GM19240 (cell line): ENCODE measurements at regions not wholly inside any gene's neighbourhood (a gene's known extent, or its start where the extent isn't known, plus 50 kb on each side); places are given as distances from the start of the nearest gene placed in this dataset.

Experiments used
- DNase-seq: peaks from one replicate; pipeline ENCODE4 v3.0.0; 2011; ENCODE audit warnings: low spot score; ENCODE audit not compliant: insufficient read length

DNA sequence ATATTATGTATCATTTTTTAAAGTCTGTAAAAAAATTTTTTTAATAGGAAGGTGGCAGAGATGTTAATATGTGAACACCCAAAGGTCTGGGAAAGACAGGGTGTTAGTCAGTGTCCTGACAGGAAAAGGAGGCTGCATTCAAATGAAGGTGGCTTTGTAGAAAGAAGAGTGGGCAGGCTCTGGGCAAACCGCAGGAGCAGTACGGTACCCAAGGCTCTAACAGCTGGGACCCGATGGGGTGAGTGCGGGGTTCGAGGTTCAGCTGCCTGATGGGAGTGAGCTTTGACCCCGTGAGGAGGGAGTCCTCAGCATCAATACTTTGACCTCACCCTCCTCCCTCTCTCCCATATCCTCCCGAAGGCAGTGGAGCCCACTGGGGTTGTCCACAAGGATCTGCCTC lies 142.5 kb downstream of the C11orf91 start:
- no peak for DNase-seq

DNA sequence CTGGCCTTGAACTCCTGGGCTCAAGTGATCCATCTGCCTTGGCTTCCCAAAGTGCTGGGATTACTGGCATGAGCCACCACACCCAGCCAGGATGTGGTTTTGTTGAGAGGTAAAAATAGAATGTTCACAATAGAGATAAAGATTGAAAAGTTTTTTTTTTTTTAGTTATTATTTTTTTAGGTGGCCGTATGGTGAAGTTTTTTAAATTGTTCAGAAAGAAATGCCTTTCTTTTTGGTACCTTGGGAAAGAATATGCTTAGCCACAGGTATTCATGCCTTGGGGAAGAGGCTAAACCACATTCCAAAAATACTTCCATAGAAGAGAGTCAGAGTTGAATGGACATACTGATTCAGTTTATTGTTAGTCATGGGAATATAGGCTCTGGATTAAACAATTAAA lies 143.4 kb downstream of the C11orf91 start:
- no peak for DNase-seq

DNA sequence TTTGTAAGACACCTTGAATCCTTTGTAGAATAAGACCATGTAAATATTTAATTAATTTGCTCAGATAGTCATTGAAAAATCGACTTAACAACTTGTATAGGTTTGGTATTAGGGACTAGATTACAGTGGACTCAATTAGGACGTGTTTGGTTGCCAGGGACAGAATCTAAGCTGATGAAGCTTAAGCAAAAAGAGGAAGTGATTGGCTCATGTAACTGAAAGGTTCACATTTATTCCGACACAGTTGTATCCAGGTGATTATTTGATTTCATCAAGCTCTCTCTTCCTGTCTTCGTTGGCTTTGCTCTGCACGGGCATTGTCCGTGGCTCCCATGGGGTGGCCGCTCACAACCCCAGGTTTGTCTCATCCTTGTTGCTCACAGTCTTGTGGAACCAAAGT lies 146.4 kb downstream of the C11orf91 start:
- no peak for DNase-seq

DNA sequence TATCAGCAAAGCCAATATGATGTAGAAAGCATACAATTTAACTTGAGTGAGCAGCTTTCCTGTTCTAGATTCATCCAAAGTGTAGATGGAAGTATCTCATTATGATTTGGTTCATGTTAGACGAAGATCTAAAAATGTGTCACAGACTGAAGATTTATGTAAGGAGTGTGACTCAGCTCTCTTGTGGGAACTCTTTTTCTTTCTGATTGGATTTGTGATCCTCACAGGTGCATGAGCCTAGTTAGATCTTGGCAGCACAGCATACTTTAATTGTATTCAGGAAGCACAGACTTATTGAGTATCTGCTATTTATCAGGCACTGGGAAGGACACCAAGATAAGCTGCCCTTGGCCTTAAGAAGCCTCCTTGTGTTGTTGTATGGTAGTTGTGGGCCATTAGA lies 147.1 kb downstream of the C11orf91 start:
- DNase-seq = no peak

DNA sequence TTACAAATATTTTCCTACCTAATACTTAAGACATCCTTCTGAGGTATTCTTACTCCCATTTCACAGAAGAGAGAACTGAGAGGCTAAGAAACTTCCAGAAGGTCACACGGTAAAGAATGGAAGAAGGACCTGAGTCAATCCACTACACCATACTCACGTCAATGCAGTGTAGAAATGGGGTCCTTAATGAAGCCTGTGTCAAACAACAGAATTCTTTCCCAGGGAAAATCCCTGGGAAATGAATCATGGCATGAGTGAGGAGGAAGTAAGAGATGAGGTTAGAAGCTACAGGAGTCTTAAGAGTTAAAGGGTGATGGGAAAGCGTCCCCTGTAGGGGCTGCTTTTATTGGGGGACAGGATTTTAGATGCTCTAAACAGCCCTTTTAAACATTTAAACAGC lies 147.9 kb downstream of the C11orf91 start:
- DNase-seq = no peak

DNA sequence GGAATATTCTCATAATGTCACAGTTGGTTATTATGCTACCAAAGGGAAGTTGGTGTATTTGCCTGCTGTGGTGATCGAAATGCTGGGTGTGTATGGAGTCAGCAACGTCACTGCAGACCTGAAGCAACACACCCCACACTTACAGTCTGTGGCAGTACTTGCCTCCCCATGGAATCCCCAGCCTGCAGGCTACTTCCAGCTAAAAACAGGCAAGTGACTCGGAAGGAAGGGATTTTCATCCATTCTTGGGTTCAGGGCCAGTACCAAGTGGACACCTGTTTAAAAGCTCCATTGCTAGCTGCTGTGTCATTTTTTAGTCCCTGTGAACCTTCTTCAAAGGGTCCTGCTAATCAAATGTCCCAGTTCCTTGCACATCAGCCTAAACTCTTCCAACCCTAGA lies 149.6 kb downstream of the C11orf91 start:
- no peak for DNase-seq

DNA sequence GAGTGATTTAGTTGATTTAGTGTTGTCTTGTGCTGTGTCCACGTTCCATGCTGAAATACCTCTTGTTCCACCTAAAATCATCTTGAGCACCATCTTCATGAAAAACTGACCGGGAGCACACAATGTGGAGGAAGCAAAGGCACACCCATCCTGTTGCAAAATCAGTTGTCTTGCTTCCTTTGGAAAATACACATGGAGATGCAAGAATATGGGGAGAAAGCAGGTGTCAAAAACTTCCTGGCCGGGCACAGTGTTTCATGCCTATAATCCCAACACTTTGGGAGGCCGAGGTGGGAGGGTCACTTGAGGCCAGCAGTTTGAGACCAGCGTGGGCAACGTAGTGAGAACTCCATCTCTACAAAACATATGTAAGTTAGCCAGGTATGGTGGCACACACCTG lies 151.1 kb downstream of the C11orf91 start:
- no peak for DNase-seq

DNA sequence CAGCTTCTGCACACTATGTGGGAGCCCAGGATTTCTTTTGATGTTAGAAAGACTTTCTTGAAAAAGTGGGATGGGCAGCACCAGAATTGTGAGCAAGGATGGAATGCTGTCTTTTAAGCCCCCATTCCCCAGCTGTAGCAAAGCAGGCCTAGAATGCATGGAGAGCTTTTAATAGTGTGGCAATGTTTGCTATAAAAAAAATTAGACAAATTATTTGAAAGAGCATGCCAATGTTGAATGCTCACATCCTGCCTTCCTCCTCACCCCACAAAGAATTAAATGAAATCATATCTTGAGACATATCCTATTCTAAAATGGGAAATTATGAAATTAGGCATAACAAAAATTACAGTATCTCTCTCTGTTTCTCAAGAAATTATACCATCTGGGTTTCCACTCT lies 154.7 kb downstream of the C11orf91 start:
- no peak for DNase-seq

DNA sequence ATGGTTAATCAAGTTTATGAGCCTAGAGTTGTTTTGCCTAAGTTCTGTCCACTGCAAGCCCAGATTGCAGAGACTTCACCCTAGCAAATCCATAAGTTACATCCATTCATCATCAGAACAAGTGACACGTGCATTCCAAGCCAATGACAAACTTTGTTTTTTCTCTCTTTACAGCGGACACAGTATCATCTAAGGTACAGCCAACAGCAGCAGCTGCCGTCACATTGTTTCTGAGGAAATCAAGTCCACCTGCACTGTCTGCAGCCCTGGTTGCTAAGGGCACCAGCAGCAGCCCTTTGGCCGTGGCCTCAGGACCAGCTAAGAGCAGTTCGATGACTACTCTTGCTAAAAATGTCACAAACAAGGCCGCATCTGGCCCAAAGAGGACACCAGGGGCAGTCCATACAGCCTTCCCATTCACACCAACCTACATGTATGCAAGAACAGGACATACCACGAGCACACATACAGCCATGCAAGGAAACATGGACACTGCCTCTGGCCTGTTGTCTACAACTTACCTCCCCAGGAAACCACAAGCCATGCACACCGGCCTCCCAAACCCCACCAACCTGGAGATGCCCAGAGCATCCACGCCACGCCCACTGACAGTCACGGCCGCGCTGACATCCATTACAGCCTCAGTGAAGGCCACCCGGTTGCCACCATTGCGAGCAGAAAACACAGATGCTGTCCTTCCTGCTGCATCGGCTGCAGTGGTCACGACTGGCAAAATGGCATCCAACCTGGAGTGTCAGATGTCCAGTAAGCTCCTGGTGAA lies 155.8 kb downstream of the C11orf91 start:
- DNase-seq = no peak

DNA sequence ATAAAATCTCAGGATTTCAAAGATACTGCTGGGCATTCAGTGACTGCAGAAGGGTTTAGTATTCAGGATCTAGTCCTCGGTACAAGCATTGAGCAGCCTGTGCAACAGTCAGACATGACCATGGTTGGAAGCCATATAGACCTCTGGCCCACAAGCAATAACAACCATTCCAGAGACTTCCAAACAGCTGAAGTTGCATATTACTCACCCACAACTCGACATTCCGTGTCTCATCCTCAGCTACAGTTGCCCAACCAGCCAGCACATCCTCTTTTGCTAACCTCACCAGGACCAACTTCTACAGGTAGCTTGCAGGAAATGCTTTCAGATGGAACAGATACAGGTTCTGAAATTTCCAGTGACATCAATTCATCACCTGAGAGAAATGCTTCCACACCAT lies 156.8 kb downstream of the C11orf91 start:
- DNase-seq = no peak

DNA sequence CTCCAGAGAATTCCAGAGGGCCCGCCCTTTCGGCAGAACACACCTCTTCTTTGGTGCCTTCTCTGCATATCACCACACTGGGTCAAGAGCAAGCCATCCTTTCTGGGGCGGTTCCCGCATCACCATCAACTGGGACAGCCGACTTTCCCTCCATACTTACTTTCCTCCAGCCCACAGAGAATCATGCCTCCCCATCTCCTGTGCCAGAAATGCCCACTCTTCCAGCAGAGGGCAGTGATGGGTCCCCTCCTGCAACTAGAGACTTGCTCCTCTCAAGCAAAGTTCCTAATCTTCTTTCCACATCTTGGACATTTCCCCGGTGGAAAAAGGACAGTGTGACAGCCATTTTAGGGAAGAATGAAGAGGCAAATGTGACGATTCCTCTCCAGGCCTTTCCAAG lies 157.7 kb downstream of the C11orf91 start:
- DNase-seq = peak; percentile 50

DNA sequence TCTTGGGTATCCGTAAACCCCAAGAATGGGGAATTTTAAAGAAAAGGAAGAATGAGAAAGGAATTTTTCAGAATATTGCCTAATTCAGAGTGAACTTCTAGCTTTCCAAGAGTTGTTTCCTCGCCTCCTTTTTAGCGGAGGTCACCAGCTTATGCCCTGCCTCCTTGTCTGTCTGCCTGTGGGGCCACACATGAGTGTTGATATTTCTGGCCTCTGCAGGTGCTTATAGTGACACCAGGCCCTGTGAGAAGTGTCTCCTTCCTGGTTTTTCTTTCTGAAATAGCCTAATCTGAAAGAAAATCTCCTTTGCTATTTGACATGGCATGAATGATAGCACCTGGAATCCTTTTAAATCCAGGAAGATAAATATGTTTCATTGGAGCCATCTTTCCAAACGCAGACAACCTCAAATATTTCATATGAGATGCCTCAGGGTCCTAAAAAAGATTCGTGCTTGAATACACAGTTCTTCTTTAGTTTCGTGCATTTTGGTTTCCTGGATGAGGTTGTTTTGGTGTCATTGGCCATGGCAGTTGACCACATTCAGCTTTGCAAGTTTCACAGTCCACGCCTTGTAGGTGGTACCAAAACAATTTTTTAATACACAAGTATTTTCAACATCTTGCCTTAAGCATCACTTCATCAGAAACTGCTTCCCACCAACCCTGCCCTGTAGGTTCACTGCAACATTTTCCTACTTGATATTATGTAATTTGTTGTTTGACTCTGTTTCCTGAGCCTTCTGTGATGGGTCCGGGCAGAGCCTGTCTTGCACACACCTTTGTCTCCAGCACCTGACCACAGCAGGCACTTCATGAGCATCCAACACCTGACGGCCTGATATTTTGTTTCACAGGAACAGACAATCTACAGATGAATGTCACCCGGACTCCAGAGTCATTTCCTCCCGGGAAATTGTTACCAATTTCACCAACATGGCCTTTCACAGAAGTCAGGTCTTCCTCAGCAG lies 159.4 kb downstream of the C11orf91 start:
- no peak for DNase-seq

DNA sequence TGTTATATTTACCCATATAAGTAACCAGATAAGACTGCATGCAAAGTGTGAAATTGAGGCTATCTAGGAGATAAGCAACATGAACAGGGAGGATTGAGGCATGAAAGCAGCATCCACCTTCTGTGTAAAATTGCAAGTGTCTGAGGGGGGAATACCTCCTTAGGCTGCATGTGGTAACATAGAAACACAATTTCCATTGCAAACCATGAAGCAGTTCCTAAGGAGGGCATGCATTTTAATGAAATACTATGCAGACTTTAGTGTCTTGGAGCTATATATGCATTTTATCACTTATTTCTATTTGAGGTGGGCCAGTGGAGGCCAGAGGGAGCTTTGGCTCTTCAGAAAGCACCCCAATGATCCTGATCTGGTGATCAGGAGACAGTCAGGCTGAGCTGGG lies 160.2 kb downstream of the C11orf91 start:
- DNase-seq = no peak

DNA sequence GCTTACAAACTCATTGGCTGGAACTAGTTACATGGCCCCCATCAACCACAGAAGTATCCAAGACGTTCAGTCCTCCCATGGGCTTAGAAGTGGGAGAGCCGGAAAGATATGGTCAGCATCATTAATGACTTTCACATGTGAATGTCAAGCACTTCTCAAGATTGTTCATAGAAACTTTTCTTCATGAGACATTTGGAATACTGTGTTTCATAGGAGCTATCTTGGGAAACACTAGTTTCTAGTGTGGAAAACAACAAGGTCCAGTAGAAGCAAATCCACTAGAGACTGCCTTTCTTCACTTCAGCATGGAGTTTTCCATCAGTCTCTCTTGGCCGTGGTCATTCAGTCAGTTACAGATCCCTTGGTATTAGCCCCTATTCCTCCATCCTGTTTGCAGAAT lies 160.9 kb downstream of the C11orf91 start:
- DNase-seq = no peak

DNA sequence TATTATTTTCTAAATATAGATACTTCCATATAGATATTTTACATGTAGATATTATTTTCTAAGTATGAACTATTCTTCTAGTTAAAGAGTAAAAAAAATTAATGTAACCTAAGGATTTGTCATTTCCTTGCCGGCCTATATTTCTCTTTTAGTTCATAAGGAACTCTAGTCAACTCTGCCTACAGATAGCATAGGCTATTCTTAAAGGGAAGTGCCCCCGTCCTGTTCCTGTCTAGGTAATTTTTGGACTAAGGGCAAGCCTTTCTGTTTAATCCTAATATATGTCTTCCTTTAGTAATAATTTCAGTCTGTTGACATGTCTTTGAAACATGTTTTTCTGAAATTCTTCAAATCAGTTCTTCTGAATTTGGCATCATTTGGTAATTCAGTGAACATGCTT lies 161.9 kb downstream of the C11orf91 start:
- DNase-seq = no peak

DNA sequence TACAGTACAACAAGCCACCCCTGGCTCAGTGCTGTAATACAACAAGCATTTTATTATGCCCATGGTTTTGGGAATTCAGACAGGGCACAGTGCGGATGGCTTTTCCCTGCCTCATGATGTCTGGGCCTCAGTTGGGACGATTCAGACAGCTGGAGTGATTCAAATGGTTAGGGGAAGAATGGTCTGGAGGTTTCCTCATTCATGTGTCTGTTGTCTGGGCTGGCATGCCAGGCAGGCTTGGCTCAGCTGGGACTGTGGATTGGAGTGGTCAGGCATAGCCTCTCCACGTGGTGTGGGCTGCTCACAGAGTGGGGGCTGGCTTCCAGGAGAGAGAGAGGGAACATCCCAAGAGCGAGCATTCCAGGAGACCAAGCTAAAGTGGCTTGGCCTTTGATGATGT lies 164.4 kb downstream of the C11orf91 start:
- no peak for DNase-seq

DNA sequence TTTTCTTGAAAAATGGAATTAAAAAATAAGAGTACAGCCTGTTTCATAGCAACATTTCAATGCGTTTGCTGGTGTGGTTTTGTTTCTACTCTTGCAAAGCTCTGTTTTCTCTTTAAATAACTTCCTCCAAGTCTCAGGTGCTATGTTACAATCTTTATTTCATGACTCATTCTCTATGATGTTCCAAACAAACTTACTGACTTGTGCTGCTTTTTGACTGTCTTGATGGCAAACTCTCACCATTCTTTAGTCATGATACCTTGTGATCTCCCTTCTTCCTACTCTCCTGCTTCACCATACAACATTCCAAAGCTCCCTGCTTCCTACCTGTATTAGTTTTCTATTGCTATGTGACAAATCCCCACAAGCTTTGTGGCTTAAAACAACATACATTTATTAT lies 166.1 kb downstream of the C11orf91 start:
- no peak for DNase-seq

DNA sequence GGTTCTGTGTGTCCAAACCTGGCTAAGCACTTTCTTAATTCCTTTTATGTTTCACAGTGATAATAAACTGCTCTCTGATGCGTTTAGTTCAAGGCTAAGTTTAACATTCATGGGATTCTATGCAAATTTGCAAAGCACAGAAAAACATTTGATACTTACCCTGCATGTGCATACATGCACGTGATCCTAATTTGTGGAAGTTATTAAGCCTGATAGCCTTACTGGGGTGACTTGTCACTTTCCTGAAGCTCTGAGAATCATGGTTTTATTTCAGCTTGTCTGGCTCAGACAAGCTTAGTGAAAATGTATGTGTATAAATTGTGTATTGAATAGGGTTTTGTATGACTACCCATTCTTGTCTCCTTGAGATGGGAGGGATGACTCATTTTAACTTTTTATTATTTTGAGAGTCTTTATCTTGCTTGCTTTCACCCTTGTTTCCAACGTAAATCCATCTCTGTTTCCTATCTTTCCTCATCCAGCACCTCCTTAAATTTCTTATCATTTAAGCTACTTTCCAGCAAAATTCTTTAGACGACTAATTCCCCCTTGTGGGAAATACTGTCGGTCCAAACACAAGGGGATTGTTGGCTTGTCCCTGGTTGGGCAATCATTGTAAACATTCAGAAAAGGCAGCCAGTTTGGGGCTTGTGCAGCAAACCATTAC lies 167.1 kb downstream of the C11orf91 start:
- no peak for DNase-seq

DNA sequence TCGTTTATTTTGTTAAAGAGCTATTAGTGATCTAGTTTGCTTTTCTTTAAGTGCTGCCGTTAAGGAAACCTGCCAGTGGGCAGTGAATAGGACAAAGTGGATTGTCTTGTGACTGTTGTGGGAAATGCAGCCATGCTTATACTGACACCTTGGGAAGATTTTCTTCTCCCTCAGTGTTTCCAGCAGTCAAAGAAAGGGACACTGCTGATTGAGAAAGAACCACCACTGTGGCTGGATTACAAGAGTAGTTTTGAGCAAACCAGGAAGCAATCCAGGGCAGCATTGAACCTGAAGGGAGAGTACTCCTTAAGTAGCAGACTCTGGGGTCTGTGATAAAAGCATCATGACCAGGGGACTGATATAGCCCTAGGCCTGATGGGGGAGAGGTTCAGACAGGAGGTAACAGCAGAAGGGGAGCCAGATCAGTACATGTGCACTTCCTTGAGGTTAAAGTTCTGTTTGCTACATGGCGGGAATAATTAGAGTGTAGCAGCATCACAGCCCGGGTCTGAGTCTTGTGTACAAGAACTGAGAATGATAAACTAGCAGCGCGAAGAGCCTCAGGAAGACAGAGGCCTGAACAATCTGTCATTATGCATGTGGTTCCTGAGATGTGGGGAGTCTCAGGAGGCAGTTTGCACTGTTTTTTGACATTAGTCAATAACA lies 167.8 kb downstream of the C11orf91 start:
- DNase-seq = no peak

DNA sequence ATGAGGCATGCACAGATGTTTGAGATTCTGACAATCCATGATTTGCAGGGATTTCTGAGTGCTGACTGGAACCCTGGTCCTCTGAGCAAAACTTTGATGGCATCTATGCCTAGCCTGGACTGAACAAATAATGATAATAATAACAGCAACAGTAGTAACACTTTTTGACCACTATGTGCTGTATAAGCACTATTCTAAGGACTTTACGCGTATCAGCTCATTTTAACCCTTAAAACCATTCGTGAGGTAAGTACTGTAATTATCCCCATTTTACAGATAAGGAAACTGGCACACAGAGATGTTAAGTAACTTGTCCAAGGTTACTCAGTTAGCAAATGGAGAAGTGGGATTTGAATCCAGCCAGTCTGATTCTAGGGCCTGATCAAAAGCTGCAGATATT lies 168.4 kb downstream of the C11orf91 start:
- DNase-seq = no peak

DNA sequence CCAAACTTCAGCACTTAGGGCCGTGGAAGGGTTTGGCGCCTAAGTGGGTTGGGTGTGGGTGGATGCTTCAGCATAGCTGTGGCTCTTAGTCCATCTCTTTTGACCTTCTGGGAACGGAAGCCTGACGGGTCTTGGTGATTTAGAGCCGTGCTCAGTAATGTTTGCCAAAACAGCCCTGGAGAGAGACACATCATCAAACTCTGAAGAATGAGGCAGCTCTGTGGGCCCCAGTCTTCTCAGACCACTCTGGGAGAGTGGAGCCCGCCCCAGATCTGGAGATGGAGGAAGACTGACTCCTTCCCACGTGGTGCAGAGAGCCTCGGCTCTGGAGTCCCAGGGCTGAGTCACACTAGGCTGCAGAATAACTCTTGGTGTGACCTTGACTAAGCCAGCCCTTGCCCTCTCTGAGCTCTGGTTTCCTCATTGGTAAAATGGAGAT lies 168.9 kb downstream of the C11orf91 start:
- DNase-seq = no peak
